MM.1S (cell line): ENCODE measurements at regions not wholly inside any gene's neighbourhood (a gene's known extent, or its start where the extent isn't known, plus 50 kb on each side); places are given as distances from the start of the nearest gene placed in this dataset.

Experiments
- DNase-seq: peaks from one replicate; pipeline ENCODE4 v3.0.0-alpha.2; 2015
- H2AFZ ChIP-seq: fragments of 300-600 bp; sonication (generic); 2 replicates; pipeline ENCODE4 v1.6.0; 2016; ENCODE audit warnings: antibody characterized with exemption, low read length
- H3F3A ChIP-seq: fragments of 300-600 bp; sonication (generic); 2 replicates; pipeline ENCODE4 v1.6.1; 2016; ENCODE audit warnings: mild to moderate bottlenecking, antibody characterized with exemption, low read length, moderate library complexity, mixed read lengths; ENCODE audit not compliant: insufficient read depth
- H3K27ac ChIP-seq: fragments of 300-600 bp; sonication (generic); 2 replicates; pipeline ENCODE4 v1.5.1; 2016; ENCODE audit warnings: mild to moderate bottlenecking, low read length
- H3K27me3 ChIP-seq: fragments of 300-600 bp; sonication (generic); replicated peaks from 2 replicates; pipeline ENCODE4 v1.6.0; 2016; ENCODE audit warnings: low read length; ENCODE audit not compliant: insufficient read depth
- H3K36me3 ChIP-seq: fragments of 300-600 bp; sonication (generic); replicated peaks from 2 replicates; pipeline ENCODE4 v1.6.1; 2016; ENCODE audit warnings: mild to moderate bottlenecking, low read length, mixed read lengths; ENCODE audit not compliant: insufficient read depth
- H3K4me1 ChIP-seq: fragments of 300-600 bp; sonication (generic); 2 replicates; pipeline ENCODE4 v1.6.1; 2016; ENCODE audit warnings: low read length, mixed read lengths
- H3K4me2 ChIP-seq: fragments of 300-600 bp; sonication (generic); 2 replicates; pipeline ENCODE4 v1.6.0; 2016; ENCODE audit warnings: low read depth, low read length
- H3K4me3 ChIP-seq: fragments of 300-600 bp; sonication (generic); 2 replicates; pipeline ENCODE4 v1.5.1; 2016; ENCODE audit warnings: low read length, mixed read lengths
- H3K79me2 ChIP-seq: fragments of 300-600 bp; sonication (generic); 2 replicates; pipeline ENCODE4 v1.6.1; 2016; ENCODE audit warnings: mixed run types, low read length, mixed read lengths
- H3K9ac ChIP-seq: fragments of 300-600 bp; sonication (generic); 2 replicates; pipeline ENCODE4 v1.6.1; 2016; ENCODE audit warnings: low read length, mixed read lengths
- H3K9me2 ChIP-seq: fragments of 300-600 bp; sonication (generic); replicated peaks from 2 replicates; pipeline ENCODE4 v1.6.1; 2016; ENCODE audit warnings: mild to moderate bottlenecking, low read length, mixed read lengths; ENCODE audit not compliant: insufficient read depth
- H3K9me3 ChIP-seq: fragments of 300-600 bp; sonication (generic); replicated peaks from 2 replicates; pipeline ENCODE4 v1.6.1; 2016; ENCODE audit warnings: mild to moderate bottlenecking, low read length, mixed read lengths; ENCODE audit not compliant: insufficient read depth
- H4K20me1 ChIP-seq: fragments of 300-600 bp; sonication (generic); 2 replicates; pipeline ENCODE4 v1.6.1; 2016; ENCODE audit warnings: mild to moderate bottlenecking, low read length, moderate library complexity, mixed read lengths; ENCODE audit not compliant: insufficient read depth
- EZH2 ChIP-seq: fragments of 300-600 bp; sonication (generic); optimal IDR thresholded peaks from 2 replicates; pipeline ENCODE3; 2017; ENCODE audit warnings: low read depth, mild to moderate bottlenecking, antibody characterized with exemption, low read length, mixed read lengths
- EZH2phosphoT487 ChIP-seq: fragments of 300-600 bp; sonication (generic); IDR thresholded peaks from 2 replicates; pipeline ENCODE4 v1.6.1; 2018; ENCODE audit warnings: antibody characterized with exemption, low read length
- TF ChIP-seq, protein P1 (sequence below): fragments of 300-600 bp; sonication (generic); IDR thresholded peaks from 2 replicates; pipeline ENCODE4 v1.5.1; 2016; ENCODE audit warnings: antibody characterized with exemption, low read length, mixed read lengths

DNA sequence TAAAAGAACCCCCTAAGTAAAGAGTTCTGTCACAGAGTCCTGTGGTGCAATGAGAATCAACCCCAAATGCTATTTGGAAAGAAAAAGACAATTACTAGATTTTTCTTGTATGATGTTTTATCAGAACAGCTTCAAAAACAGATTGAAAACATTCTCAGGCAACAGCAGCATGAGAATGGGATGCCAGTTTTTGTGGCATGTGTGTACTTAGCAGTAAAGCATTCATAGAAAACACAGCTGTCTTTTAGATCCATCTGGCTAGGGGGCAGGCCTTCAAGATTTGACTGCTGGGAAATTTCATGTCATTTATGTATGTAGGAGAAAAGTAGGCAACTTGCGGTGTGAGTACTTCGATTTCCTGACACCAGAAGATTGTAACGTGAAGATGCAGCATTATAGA, 170.5 kb upstream of the HTR2A start:
- no peak for DNase-seq
- Histone ChIP-seq H2AFZ (no peak overlapping the region), H3K27ac (no peak overlapping the region), H3K27me3 (no peaks in the 10 kb centered on the region), H4K20me1 (no peaks in the 10 kb centered on the region), H3F3A (no peaks in the 10 kb centered on the region), H3K4me1 (no peaks in the 10 kb centered on the region), H3K4me2 (no peak overlapping the region), H3K36me3 (no peaks in the 10 kb centered on the region), H3K9me2 (no peaks in the 10 kb centered on the region), H3K4me3 (no peak overlapping the region), H3K9ac (no peak overlapping the region), H3K79me2 (no peaks in the 10 kb centered on the region), H3K9me3 (no peaks in the 10 kb centered on the region)
- TF ChIP-seq EZH2 (no peak), EZH2phosphoT487 (no peak)
- TF ChIP-seq, protein P1, sequence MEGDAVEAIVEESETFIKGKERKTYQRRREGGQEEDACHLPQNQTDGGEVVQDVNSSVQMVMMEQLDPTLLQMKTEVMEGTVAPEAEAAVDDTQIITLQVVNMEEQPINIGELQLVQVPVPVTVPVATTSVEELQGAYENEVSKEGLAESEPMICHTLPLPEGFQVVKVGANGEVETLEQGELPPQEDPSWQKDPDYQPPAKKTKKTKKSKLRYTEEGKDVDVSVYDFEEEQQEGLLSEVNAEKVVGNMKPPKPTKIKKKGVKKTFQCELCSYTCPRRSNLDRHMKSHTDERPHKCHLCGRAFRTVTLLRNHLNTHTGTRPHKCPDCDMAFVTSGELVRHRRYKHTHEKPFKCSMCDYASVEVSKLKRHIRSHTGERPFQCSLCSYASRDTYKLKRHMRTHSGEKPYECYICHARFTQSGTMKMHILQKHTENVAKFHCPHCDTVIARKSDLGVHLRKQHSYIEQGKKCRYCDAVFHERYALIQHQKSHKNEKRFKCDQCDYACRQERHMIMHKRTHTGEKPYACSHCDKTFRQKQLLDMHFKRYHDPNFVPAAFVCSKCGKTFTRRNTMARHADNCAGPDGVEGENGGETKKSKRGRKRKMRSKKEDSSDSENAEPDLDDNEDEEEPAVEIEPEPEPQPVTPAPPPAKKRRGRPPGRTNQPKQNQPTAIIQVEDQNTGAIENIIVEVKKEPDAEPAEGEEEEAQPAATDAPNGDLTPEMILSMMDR: no peak

DNA sequence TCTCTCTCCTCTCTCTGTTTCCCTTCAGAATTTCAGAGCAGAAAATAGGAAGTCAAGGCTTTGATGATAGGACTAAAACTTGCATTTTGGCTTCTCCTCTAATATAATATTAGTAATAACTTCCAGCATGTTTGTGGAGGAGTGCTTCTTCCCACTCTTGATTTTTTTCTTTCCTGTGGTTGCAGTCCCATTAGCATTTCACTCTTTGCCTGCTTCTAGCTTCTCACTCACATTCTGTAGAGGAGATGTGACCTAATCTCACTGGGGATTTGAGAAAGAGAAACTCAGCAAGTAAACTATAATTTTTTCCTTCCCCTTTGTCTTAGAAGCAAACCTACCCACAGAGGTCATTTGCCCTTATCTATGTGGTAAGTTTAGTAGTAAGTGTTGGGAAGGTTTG, 169.4 kb upstream of the HTR2A start:
- Histone ChIP-seq H3K27ac (no peak overlapping the region), H3K36me3 (no peaks in the 10 kb centered on the region), H3K9ac (no peak overlapping the region), H3K4me2 (no peak overlapping the region), H3K27me3 (no peaks in the 10 kb centered on the region), H3F3A (no peaks in the 10 kb centered on the region), H3K4me1 (no peaks in the 10 kb centered on the region), H3K9me3 (no peaks in the 10 kb centered on the region), H4K20me1 (no peaks in the 10 kb centered on the region), H3K4me3 (no peak overlapping the region), H3K79me2 (no peaks in the 10 kb centered on the region), H2AFZ (no peak overlapping the region), H3K9me2 (no peaks in the 10 kb centered on the region)
- DNase-seq: no peak
- TF ChIP-seq, protein P1: no peak
- no peak for TF ChIP-seq EZH2

- H3K9me2 ChIP-seq: no peaks in the 10 kb centered on the region
- TF ChIP-seq EZH2phosphoT487 (no peak), EZH2 (no peak)
- TF ChIP-seq, protein P1: no peak
- H3K4me2 ChIP-seq: no peak overlapping the region
- no peak overlapping the region for H3K27ac ChIP-seq
- no peaks in the 10 kb centered on the region for H4K20me1 ChIP-seq
- no peaks in the 10 kb centered on the region for H3K36me3 ChIP-seq
- H2AFZ ChIP-seq: no peak overlapping the region
- no peak overlapping the region for H3K4me3 ChIP-seq
- no peaks in the 10 kb centered on the region for H3K79me2 ChIP-seq
- H3K9me3 ChIP-seq: no peaks in the 10 kb centered on the region
- H3F3A ChIP-seq: no peaks in the 10 kb centered on the region
- no peak for DNase-seq
- H3K9ac ChIP-seq: no peak overlapping the region
- no peaks in the 10 kb centered on the region for H3K27me3 ChIP-seq
- no peaks in the 10 kb centered on the region for H3K4me1 ChIP-seq
These were observed 167.5 kb upstream of the HTR2A start for GRCh38 chr13:47064381-47064780.
